ENCODE measurements at regions not wholly inside any gene's neighbourhood (a gene's known extent, or its start where the extent isn't known, plus 50 kb on each side); places are given as distances from the start of the nearest gene placed in this dataset.

GRCh38 chr18:38025433-38026038 is 459.9 kb upstream of the CELF4 start (continued):
- no peak for TF ChIP-seq SUZ12 (IDR thresholded peaks at IDR 0.05; ENCODE audit: unreplicated experiment)
- TF ChIP-seq SMAD1 (IDR thresholded peaks at IDR 0.05; ENCODE audit: low read depth, partially characterized antibody), result no peak
- no peak for TF ChIP-seq CBX3 (IDR thresholded peaks at IDR 0.05; ENCODE audit: borderline replicate concordance, low read depth)

DNA sequence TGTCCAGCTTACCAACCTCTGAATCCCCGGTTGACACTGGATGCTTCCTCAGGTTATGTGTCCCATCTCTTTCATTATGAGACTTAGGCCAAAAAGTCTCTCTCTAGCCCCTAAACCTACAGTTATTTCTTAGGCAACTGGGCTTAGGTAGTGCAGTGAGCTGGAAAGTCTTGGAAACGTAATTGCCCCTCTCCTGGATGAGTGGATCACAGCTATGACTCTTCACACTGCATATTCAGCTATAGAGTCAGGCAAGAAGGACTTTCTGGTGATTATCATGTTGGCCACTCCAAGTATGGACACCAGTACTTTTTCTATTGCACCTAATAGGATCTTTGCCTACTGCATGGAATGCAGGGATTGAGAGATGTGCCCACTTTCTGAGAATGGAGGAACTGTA is 458.3 kb upstream of the CELF4 start:
- TF ChIP-seq USF1 (IDR thresholded peaks at IDR 0.05; ENCODE audit: borderline replicate concordance, extremely low read length, insufficient read depth, low read depth, low read length), result no peak
- TF ChIP-seq ZNF622 (IDR thresholded peaks at IDR 0.05), result no peak
- Histone ChIP-seq H3K9ac (ENCODE audit: control insufficient read depth, insufficient read depth, low read length) (no peak overlapping the region), H3K4me2 (ENCODE audit: control insufficient read depth, insufficient read depth) (no peak overlapping the region), H3K79me2 (ENCODE audit: control insufficient read depth, insufficient read depth, low read length) (no peaks in the 10 kb centered on the region), H3K4me1 (ENCODE audit: control insufficient read depth, insufficient read depth, low read length) (no peaks in the 10 kb centered on the region), H3K36me3 (ENCODE audit: control insufficient read depth in 2 of 2, insufficient read depth in 2 of 2, low read length in 1 of 2) (no peaks in the 10 kb centered on the region), H3K27ac (ENCODE audit: control insufficient read depth, insufficient read depth) (no peak overlapping the region), H3K4me3 (no peak overlapping the region), H3K9me3 (replicated peaks; ENCODE audit: control insufficient read depth, insufficient read depth, low read length) (no peaks in the 10 kb centered on the region), H2AFZ (ENCODE audit: control insufficient read depth, low read depth, low read length) (no peak overlapping the region), H3K27me3 (replicated peaks in 1 of 2; ENCODE audit: control insufficient read depth in 2 of 2, insufficient read depth in 2 of 2, low read length in 1 of 2) (no peaks in the 10 kb centered on the region), H4K20me1 (ENCODE audit: control insufficient read depth, insufficient read depth) (no peaks in the 10 kb centered on the region)
- ChIA-PET CTCF (no interaction called here), POLR2A (no interaction called here), RAD21 (ENCODE audit: unreplicated experiment) (no interaction called here), SMC1A (ENCODE audit: uncharacterized antibody, unreplicated experiment) (no interaction called here)
- intact Hi-C loops (cut with micrococcal nuclease; ENCODE audit: unreplicated experiment) (no loop called here), in situ Hi-C loops (cut with MboI) (no loop called here)
- no peak for DNase-seq (ENCODE audit: low read depth, low spot score)
- 0% methylated on average over 2 of the region's 2 CpGs for WGBS (ENCODE audit: insufficient coverage, insufficient replicate concordance, low lambda C conversion rate, missing lambda C conversion rate)
- no peak for FAIRE-seq
- no peak for ATAC-seq
- BruUV-seq (replicated peaks), result no TSS peak

DNA sequence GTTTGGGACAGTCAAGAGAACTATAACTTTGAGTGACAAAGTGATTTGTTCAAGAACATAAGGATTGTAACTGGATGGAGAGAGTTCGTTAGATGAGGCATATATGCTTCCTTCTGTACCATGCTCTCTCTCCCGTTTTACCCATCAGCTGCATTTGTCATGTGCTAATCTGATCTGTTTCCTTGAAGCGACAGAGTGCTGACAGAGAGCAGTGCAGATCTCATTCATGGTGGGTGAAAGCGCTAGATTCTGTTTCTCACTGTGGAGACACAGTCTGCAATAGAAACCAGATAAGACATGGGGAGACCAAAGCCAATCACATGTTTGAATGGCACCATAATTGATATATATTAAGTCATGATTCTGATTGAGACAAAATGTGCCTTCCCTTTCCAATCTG is 456.6 kb upstream of the CELF4 start:
- H3K9ac ChIP-seq (ENCODE audit: control insufficient read depth, insufficient read depth, low read length), result no peak overlapping the region
- in situ Hi-C loops (cut with MboI), result no loop called here
- H3K4me1 ChIP-seq (ENCODE audit: control insufficient read depth, insufficient read depth, low read length), result no peaks in the 10 kb centered on the region
- H3K36me3 ChIP-seq (ENCODE audit: control insufficient read depth in 2 of 2, insufficient read depth in 2 of 2, low read length in 1 of 2), result no peaks in the 10 kb centered on the region
- H3K4me3 ChIP-seq, result no peak overlapping the region
- ChIA-PET CTCF (no interaction called here), RAD21 (ENCODE audit: unreplicated experiment) (no interaction called here), POLR2A (no interaction called here), SMC1A (ENCODE audit: uncharacterized antibody, unreplicated experiment) (no interaction called here)
- 36% methylated on average over 4 of the region's 4 CpGs for WGBS (ENCODE audit: insufficient coverage, insufficient replicate concordance, low lambda C conversion rate, missing lambda C conversion rate)
- H4K20me1 ChIP-seq (ENCODE audit: control insufficient read depth, insufficient read depth), result no peaks in the 10 kb centered on the region
- FAIRE-seq (no peak), DNase-seq (ENCODE audit: low read depth, low spot score) (no peak), ATAC-seq (no peak)
- intact Hi-C loops (cut with micrococcal nuclease; ENCODE audit: unreplicated experiment), result no loop called here
- H3K27me3 ChIP-seq (replicated peaks in 1 of 2; ENCODE audit: control insufficient read depth in 2 of 2, insufficient read depth in 2 of 2, low read length in 1 of 2), result no peaks in the 10 kb centered on the region
- H3K27ac ChIP-seq (ENCODE audit: control insufficient read depth, insufficient read depth), result no peak overlapping the region
- no peak overlapping the region for H2AFZ ChIP-seq (ENCODE audit: control insufficient read depth, low read depth, low read length)
- H3K4me2 ChIP-seq (ENCODE audit: control insufficient read depth, insufficient read depth), result no peak overlapping the region
- BruUV-seq (replicated peaks), result no TSS peak
- H3K79me2 ChIP-seq (ENCODE audit: control insufficient read depth, insufficient read depth, low read length), result no peaks in the 10 kb centered on the region
- H3K9me3 ChIP-seq (replicated peaks; ENCODE audit: control insufficient read depth, insufficient read depth, low read length), result no peaks in the 10 kb centered on the region
- TF ChIP-seq SRF (IDR thresholded peaks at IDR 0.05; ENCODE audit: low read depth in 2 of 2, low read length in 2 of 2) (no peak), RELB (IDR thresholded peaks at IDR 0.05; ENCODE audit: low read depth) (no peak), TCF3 (IDR thresholded peaks at IDR 0.05; ENCODE audit: borderline replicate concordance, insufficient read depth, low read depth, low read length) (no peak), CBFB (IDR thresholded peaks at IDR 0.05; ENCODE audit: low read depth) (no peak), SUZ12 (IDR thresholded peaks at IDR 0.05; ENCODE audit: unreplicated experiment) (no peak), BCL11A (IDR thresholded peaks at IDR 0.05; ENCODE audit: low read depth, low read length) (no peak), RAD51 (IDR thresholded peaks at IDR 0.05) (no peak), MTA3 (IDR thresholded peaks at IDR 0.05; ENCODE audit: borderline replicate concordance, low read length) (no peak), SREBF2 (IDR thresholded peaks at IDR 0.05; ENCODE audit: low read length) (no peak), JUND (IDR thresholded peaks at IDR 0.05; ENCODE audit: low read depth, low read length) (no peak)
- TF ChIP-seq, protein P1, sequence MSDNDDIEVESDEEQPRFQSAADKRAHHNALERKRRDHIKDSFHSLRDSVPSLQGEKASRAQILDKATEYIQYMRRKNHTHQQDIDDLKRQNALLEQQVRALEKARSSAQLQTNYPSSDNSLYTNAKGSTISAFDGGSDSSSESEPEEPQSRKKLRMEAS (IDR thresholded peaks at IDR 0.05; ENCODE audit: low read depth, low read length), result no peak

Data from GM12878 (cell line).